ENCODE measurements at regions not wholly inside any gene's neighbourhood (a gene's known extent, or its start where the extent isn't known, plus 50 kb on each side); places are given as distances from the start of the nearest gene placed in this dataset.

DNA sequence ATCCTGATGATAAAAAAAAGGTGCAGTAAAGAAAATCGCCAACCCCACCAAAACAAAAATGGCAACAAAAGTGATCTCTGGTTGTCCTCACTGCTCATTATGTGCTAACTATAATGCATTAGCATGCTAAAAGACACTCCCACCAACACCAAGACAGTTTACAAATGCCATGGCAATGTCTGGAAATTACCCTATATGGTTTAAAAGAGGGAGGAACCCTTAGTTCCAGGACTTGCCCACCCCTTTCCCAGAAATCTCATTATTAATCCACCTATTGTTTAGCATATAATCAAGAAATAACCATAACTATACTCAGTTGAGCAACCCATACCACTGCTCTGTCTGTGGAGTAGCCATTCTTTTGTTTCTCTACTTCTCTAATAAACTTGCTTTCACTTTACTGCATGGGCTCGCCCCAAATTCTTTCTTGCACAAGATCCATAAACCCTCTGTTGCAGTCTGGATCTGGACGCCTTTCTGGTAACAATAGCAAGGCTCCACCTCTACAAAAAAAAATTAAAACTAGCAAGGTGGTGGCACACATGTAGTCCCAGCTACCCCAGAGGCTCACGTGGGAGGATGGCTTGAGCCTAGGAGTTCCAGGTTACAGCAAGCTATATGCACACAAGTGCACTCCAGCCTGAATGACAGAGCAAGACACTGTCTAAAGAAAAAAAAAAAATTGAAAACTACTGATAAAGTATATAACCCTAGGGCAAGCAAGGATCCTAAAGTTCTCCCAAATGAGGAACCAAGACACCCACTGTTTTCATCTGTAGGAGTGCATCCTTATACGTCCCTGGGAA is 278.8 kb upstream of the JARID2 start:
- no peak for DNase-seq (ENCODE audit: low spot score)
- TF ChIP-seq, protein P1, sequence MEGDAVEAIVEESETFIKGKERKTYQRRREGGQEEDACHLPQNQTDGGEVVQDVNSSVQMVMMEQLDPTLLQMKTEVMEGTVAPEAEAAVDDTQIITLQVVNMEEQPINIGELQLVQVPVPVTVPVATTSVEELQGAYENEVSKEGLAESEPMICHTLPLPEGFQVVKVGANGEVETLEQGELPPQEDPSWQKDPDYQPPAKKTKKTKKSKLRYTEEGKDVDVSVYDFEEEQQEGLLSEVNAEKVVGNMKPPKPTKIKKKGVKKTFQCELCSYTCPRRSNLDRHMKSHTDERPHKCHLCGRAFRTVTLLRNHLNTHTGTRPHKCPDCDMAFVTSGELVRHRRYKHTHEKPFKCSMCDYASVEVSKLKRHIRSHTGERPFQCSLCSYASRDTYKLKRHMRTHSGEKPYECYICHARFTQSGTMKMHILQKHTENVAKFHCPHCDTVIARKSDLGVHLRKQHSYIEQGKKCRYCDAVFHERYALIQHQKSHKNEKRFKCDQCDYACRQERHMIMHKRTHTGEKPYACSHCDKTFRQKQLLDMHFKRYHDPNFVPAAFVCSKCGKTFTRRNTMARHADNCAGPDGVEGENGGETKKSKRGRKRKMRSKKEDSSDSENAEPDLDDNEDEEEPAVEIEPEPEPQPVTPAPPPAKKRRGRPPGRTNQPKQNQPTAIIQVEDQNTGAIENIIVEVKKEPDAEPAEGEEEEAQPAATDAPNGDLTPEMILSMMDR (IDR thresholded peaks at IDR 0.05; ENCODE audit: extremely low read depth, insufficient read depth, missing control alignments) = no peak
- in situ Hi-C loops (cut with MboI; ENCODE audit: low pct_unique_long_range_greater_than_20kb, low sequenced_read_pairs, unreplicated experiment) = no loop called here

DNA sequence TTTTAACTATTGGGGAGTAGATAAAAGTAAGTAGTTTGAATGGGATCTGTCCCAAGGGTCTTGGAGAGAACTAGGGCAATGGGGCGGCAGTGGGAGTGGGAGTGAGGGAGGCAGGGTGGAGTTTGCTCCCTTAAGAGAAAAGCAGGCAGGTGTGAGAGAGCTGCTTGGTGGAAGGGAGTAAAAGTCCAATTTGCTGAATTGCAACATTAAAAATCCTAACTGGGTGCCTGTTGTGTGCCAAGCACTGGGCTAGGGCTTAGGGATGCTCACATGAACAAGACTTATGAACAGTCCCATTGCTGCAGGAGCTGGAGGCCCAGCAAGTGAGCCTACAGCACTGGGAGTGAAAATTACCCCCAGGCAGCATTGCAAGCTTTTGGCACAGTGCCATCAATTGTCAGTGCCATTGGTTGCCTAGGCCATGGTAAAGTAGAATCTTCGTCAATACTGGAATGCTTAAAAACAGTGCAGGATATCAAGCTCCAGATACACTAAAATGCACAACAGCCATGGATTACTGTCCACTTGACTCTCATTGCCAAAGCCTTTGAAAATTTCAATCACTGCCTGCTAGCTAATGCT is 277.7 kb upstream of the JARID2 start:
- TF ChIP-seq, protein P1 (IDR thresholded peaks at IDR 0.05; ENCODE audit: extremely low read depth, insufficient read depth, missing control alignments) = no peak
- no peak for DNase-seq (ENCODE audit: low spot score)
- in situ Hi-C loops (cut with MboI; ENCODE audit: low pct_unique_long_range_greater_than_20kb, low sequenced_read_pairs, unreplicated experiment) = no loop called here

DNA sequence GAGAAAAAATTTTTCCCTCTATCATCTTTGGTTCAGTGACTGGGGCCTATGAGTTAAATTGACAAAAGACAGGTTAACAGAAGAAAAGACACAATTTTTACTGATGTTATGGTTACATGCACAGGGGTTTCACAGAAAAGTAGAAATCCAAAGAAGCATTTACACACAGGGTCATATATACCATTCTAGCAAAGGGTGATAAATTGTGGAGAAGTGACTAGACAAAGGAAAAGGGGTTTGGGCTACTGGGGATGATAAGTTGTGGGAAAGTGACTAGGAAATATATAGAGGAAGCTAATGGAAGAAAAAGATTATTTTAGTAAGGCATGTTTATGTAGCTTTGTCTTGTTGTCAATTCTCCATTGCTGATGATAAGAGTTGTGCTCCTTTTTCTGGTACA is 276.7 kb upstream of the JARID2 start:
- no peak for DNase-seq (ENCODE audit: low spot score)
- TF ChIP-seq, protein P1 (IDR thresholded peaks at IDR 0.05; ENCODE audit: extremely low read depth, insufficient read depth, missing control alignments) = no peak
- in situ Hi-C loops (cut with MboI; ENCODE audit: low pct_unique_long_range_greater_than_20kb, low sequenced_read_pairs, unreplicated experiment) = no loop called here

DNA sequence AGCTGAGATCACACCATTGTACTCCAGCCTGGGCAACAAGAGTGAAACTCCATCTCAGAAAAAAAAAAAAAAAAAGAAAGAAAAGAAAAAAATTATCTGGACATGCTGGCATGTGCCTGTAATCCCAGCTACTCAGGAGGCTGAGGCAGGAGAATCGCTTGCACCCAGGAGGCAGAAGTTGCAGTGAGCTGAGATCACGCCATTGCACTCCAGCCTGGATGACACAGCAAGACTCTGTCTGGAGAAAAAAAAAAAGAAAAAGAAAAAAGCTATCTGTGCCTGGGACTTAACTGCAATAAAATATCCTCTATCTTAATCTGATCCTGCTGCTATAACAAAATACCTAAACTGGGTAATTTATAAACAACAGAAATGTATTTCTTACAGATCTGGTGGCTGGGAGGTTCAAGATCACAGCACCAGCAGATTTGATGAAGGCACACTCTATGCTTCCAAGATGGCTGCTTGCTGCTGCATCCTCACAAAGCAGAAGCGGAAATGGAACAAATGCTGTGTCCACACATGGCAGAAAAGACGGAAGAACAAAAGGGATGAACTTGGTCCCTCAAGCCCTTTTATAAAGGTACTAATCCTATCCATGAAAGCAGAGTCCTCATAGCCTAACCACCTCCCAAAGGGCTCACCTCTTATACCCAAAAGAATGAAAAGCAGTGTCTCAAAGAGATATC is 273.3 kb upstream of the JARID2 start:
- TF ChIP-seq, protein P1 (IDR thresholded peaks at IDR 0.05; ENCODE audit: extremely low read depth, insufficient read depth, missing control alignments) = no peak
- in situ Hi-C loops (cut with MboI; ENCODE audit: low pct_unique_long_range_greater_than_20kb, low sequenced_read_pairs, unreplicated experiment) = no loop called here
- no peak for DNase-seq (ENCODE audit: low spot score)

DNA sequence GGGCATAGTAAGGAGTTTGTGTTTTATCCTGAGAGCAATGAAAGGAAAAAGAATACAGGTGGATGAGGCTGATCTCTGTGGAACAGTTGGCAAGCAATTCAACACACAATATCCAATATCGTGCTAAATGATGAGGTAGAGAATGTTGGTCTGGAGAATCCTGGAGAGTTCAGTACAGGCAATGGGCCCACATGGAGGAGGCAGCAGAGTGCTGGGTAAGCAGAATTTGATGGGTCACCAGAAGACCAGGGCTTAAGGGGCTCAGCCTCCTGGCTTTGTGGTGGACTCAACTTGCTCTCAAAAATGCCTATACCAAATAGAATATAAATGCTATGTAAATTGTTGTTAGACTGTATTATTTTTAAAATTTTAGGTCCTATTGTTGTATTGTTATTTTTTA is 271.5 kb upstream of the JARID2 start:
- DNase-seq (ENCODE audit: low spot score) = no peak
- TF ChIP-seq, protein P1 (IDR thresholded peaks at IDR 0.05; ENCODE audit: extremely low read depth, insufficient read depth, missing control alignments) = no peak
- in situ Hi-C loops (cut with MboI; ENCODE audit: low pct_unique_long_range_greater_than_20kb, low sequenced_read_pairs, unreplicated experiment) = no loop called here

DNA sequence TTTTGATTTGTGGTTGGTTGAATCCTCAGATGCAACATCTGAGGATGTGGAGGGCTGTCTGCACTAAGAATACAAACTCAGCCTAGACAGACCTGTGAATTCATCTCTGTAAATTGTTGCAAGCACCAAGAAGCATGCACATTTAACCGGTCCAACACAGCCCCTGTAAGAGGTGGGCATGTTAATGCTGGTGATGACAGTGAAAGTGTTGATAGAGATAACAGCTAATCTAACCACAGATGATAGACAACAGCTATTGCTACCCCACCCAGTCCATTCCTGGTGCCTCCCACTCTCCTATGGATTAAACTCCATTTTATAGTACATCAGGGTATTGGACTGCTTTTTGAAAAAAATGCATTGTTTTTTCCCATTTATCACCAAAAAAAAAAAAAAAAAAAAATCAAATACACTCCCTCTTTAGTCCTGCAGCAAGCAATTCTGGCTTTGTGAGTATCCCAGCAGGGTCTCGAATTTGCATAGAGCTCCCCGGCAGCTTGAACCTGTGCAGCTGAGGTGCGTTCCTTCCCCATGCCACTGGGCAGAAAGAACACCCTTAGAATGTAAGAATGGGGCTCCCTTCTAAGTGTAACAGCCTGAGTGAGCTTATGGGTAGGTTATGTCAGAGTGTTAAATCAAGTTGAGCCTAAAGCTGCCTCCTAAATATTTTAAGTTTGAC is 270.9 kb upstream of the JARID2 start:
- no peak for DNase-seq (ENCODE audit: low spot score)
- TF ChIP-seq, protein P1 (IDR thresholded peaks at IDR 0.05; ENCODE audit: extremely low read depth, insufficient read depth, missing control alignments) = no peak
- in situ Hi-C loops (cut with MboI; ENCODE audit: low pct_unique_long_range_greater_than_20kb, low sequenced_read_pairs, unreplicated experiment) = no loop called here

Measured in GM13977 (cell line).